SK-N-SH treated with all-trans-retinoic acid at 6 μM for 48 hours (cell line): ENCODE measurements at regions not wholly inside any gene's neighbourhood (a gene's known extent, or its start where the extent isn't known, plus 50 kb on each side); places are given as distances from the start of the nearest gene placed in this dataset.

Experiments used
- ARNTL ChIP-seq: fragments of 450-650 bp; formaldehyde crosslinking; IDR thresholded peaks from 2 replicates; pipeline ENCODE4 v1.5.0; 2020; ENCODE audit warnings: low read depth, mild to moderate bottlenecking, moderate library complexity, borderline replicate concordance
- BACH2 ChIP-seq: fragments of 250-450 bp; sonication (Bioruptor Pico); IDR thresholded peaks from 2 replicates; pipeline ENCODE4 v1.9.0; 2021; ENCODE audit warnings: mild to moderate bottlenecking, borderline replicate concordance
- PATZ1 ChIP-seq: fragments of 250-450 bp; sonication (Bioruptor Pico); IDR thresholded peaks from 2 replicates; pipeline ENCODE4 v1.8.0; 2020; ENCODE audit warnings: mild to moderate bottlenecking, moderate library complexity, borderline replicate concordance
- POU6F1 ChIP-seq: fragments of 250-450 bp; sonication (Bioruptor Pico); IDR thresholded peaks from 2 replicates; pipeline ENCODE4 v1.8.0; 2021; ENCODE audit warnings: low read depth, mild to moderate bottlenecking, moderate library complexity, borderline replicate concordance
- RARB ChIP-seq: fragments of 250-450 bp; sonication (Bioruptor Pico); IDR thresholded peaks from 2 replicates; pipeline ENCODE4 v1.8.0; 2021; ENCODE audit warnings: mild to moderate bottlenecking, moderate library complexity
- SNAI2 ChIP-seq: fragments of 250-450 bp; sonication (Bioruptor Pico); IDR thresholded peaks from 2 replicates; pipeline ENCODE4 v1.5.0; 2020; ENCODE audit warnings: mild to moderate bottlenecking, moderate library complexity
- TOX ChIP-seq: fragments of 250-450 bp; sonication (Bioruptor Pico); IDR thresholded peaks from 2 replicates; pipeline ENCODE4 v1.8.0; 2021; ENCODE audit warnings: mild to moderate bottlenecking, moderate library complexity, borderline replicate concordance
- ZC3H10 ChIP-seq: fragments of 250-450 bp; sonication (Bioruptor Pico); IDR thresholded peaks from 2 replicates; pipeline ENCODE4 v1.5.1; 2021; ENCODE audit warnings: mild to moderate bottlenecking, moderate library complexity
- ZFP3 ChIP-seq: fragments of 250-450 bp; sonication (Bioruptor Pico); IDR thresholded peaks from 2 replicates; pipeline ENCODE4 v1.5.0; 2020; ENCODE audit warnings: mild to moderate bottlenecking, moderate library complexity
- ZFP30 ChIP-seq: fragments of 450-650 bp; formaldehyde crosslinking; IDR thresholded peaks from 2 replicates; pipeline ENCODE4 v1.5.0; 2022; ENCODE audit warnings: mild to moderate bottlenecking, moderate library complexity
- ZNF565 ChIP-seq: fragments of 450-650 bp; formaldehyde crosslinking; conservative IDR thresholded peaks from 2 replicates; pipeline ENCODE4 v1.5.0; 2020; ENCODE audit warnings: low read depth, mild to moderate bottlenecking, moderate library complexity

- no peak for TF ChIP-seq ARNTL
- no peak for TF ChIP-seq BACH2 (CRISPR knock-in tag)
- no peak for TF ChIP-seq ZFP30
- TF ChIP-seq RARB (CRISPR knock-in tag), result no peak
- TF ChIP-seq TOX (CRISPR knock-in tag), result no peak
- TF ChIP-seq SNAI2 (CRISPR knock-in tag), result no peak
- TF ChIP-seq POU6F1 (CRISPR knock-in tag), result no peak
- TF ChIP-seq ZNF565 (CRISPR knock-in tag), result no peak
- TF ChIP-seq ZC3H10 (CRISPR knock-in tag), result no peak
- TF ChIP-seq PATZ1 (CRISPR knock-in tag), result no peak
- no peak for TF ChIP-seq ZFP3
These were observed 69.1 kb downstream of the ASCL4 start for GRCh38 chr12:107843351-107844311.
